KMS-11 (cell line): ENCODE measurements at regions not wholly inside any gene's neighbourhood (a gene's known extent, or its start where the extent isn't known, plus 50 kb on each side); places are given as distances from the start of the nearest gene placed in this dataset.

Experiments used
- H2AFZ ChIP-seq: fragments of 200-600 bp; sonication (generic); 2 replicates; pipeline ENCODE4 v1.6.1; 2016; ENCODE audit warnings: antibody characterized with exemption, mixed run types, low read depth
- H3K27ac ChIP-seq: fragments of 200-600 bp; sonication (generic); 2 replicates; pipeline ENCODE4 v1.6.1; 2016; ENCODE audit warnings: mild to moderate bottlenecking, mixed run types
- H3K27me3 ChIP-seq: fragments of 200-600 bp; sonication (generic); 2 replicates; pipeline ENCODE4 v1.6.1; 2017; ENCODE audit warnings: mild to moderate bottlenecking, low read depth, mixed run types, moderate library complexity; ENCODE audit not compliant: insufficient read depth
- H3K36me3 ChIP-seq: fragments of 200-600 bp; sonication (generic); 2 replicates; pipeline ENCODE4 v1.6.1; 2017; ENCODE audit warnings: mild to moderate bottlenecking, mixed run types; ENCODE audit not compliant: insufficient read depth
- H3K4me1 ChIP-seq: fragments of 200-600 bp; sonication (generic); 2 replicates; pipeline ENCODE4 v1.6.1; 2016; ENCODE audit warnings: mild to moderate bottlenecking, low read depth, mixed run types; ENCODE audit not compliant: poor library complexity, severe bottlenecking
- H3K4me2 ChIP-seq: fragments of 200-600 bp; sonication (generic); 2 replicates; pipeline ENCODE4 v1.7.0; 2016; ENCODE audit warnings: mild to moderate bottlenecking, mixed run types
- H3K4me3 ChIP-seq: fragments of 200-600 bp; sonication (generic); IDR thresholded peaks from 2 replicates; pipeline ENCODE4 v1.6.1; 2017; ENCODE audit warnings: low read depth, low read length, mixed read lengths; ENCODE audit not compliant: insufficient read depth
- H3K79me2 ChIP-seq: fragments of 200-600 bp; sonication (generic); 2 replicates; pipeline ENCODE4 v1.6.1; 2016; ENCODE audit warnings: low read depth, mixed run types; ENCODE audit not compliant: insufficient read depth
- H3K9ac ChIP-seq: fragments of 200-600 bp; sonication (generic); 2 replicates; pipeline ENCODE4 v1.6.1; 2016; ENCODE audit warnings: mild to moderate bottlenecking, mixed run types
- H4K20me1 ChIP-seq: fragments of 200-600 bp; sonication (generic); 2 replicates; pipeline ENCODE4 v1.6.1; 2016; ENCODE audit warnings: mild to moderate bottlenecking, mixed run types; ENCODE audit not compliant: insufficient read depth
- CTCF ChIP-seq: fragments of 200-600 bp; sonication (generic); conservative IDR thresholded peaks from 2 replicates; pipeline ENCODE4 v1.6.1; 2017; ENCODE audit warnings: low read depth, mild to moderate bottlenecking, antibody characterized with exemption, low read length, moderate library complexity, mixed read lengths

GRCh38 chr12:58540480-58541299 is 379.6 kb downstream of the LRIG3 start:
- no peak overlapping the region for H3K9ac ChIP-seq
- no peaks in the 10 kb centered on the region for H3K27me3 ChIP-seq
- H3K4me3 ChIP-seq, result no peak overlapping the region
- no peaks in the 10 kb centered on the region for H3K4me1 ChIP-seq
- no peak overlapping the region for H3K27ac ChIP-seq
- no peaks in the 10 kb centered on the region for H3K79me2 ChIP-seq
- H3K36me3 ChIP-seq, result no peaks in the 10 kb centered on the region
- H4K20me1 ChIP-seq, result no peaks in the 10 kb centered on the region
- peak; percentile 91 for TF ChIP-seq CTCF
- no peak overlapping the region for H2AFZ ChIP-seq
- H3K4me2 ChIP-seq, result no peak overlapping the region

- H3K79me2 ChIP-seq, result no peaks in the 10 kb centered on the region
- no peaks in the 10 kb centered on the region for H3K27me3 ChIP-seq
- H3K9ac ChIP-seq, result no peak overlapping the region
- no peak overlapping the region for H3K4me2 ChIP-seq
- H2AFZ ChIP-seq, result no peak overlapping the region
- no peaks in the 10 kb centered on the region for H4K20me1 ChIP-seq
- H3K36me3 ChIP-seq, result no peaks in the 10 kb centered on the region
- no peak overlapping the region for H3K4me3 ChIP-seq
- no peaks in the 10 kb centered on the region for H3K4me1 ChIP-seq
- no peak overlapping the region for H3K27ac ChIP-seq
- TF ChIP-seq CTCF, result no peak
Measured at GRCh38 chr12:58541300-58541690, 379.0 kb downstream of the LRIG3 start.

- H3K4me1 ChIP-seq, result no peaks in the 10 kb centered on the region
- H4K20me1 ChIP-seq, result no peaks in the 10 kb centered on the region
- H3K4me3 ChIP-seq, result no peak overlapping the region
- no peaks in the 10 kb centered on the region for H3K36me3 ChIP-seq
- H3K27me3 ChIP-seq, result no peaks in the 10 kb centered on the region
- no peak overlapping the region for H3K4me2 ChIP-seq
- H3K79me2 ChIP-seq, result no peaks in the 10 kb centered on the region
- H2AFZ ChIP-seq, result no peak overlapping the region
- no peak overlapping the region for H3K9ac ChIP-seq
- no peak for TF ChIP-seq CTCF
- H3K27ac ChIP-seq, result no peak overlapping the region
Measured at GRCh38 chr12:58544281-58544680, 376.0 kb downstream of the LRIG3 start.

- Histone ChIP-seq H3K9ac (no peak overlapping the region), H3K79me2 (no peaks in the 10 kb centered on the region), H2AFZ (no peak overlapping the region), H4K20me1 (no peaks in the 10 kb centered on the region), H3K4me1 (no peaks in the 10 kb centered on the region), H3K4me3 (no peak overlapping the region), H3K27ac (no peak overlapping the region), H3K36me3 (no peaks in the 10 kb centered on the region), H3K4me2 (no peak overlapping the region), H3K27me3 (no peaks in the 10 kb centered on the region)
- no peak for TF ChIP-seq CTCF
Measured at GRCh38 chr12:58547217-58547616, 373.1 kb downstream of the LRIG3 start.
